ENCODE measurements at regions not wholly inside any gene's neighbourhood (a gene's known extent, or its start where the extent isn't known, plus 50 kb on each side); places are given as distances from the start of the nearest gene placed in this dataset.

GRCh38 chr7:30212701-30213111 is 71.7 kb upstream of the ZNRF2 start:
- TF ChIP-seq POLR2A (IDR thresholded peaks at IDR 0.05), result no peak
- TF ChIP-seq, protein P1, sequence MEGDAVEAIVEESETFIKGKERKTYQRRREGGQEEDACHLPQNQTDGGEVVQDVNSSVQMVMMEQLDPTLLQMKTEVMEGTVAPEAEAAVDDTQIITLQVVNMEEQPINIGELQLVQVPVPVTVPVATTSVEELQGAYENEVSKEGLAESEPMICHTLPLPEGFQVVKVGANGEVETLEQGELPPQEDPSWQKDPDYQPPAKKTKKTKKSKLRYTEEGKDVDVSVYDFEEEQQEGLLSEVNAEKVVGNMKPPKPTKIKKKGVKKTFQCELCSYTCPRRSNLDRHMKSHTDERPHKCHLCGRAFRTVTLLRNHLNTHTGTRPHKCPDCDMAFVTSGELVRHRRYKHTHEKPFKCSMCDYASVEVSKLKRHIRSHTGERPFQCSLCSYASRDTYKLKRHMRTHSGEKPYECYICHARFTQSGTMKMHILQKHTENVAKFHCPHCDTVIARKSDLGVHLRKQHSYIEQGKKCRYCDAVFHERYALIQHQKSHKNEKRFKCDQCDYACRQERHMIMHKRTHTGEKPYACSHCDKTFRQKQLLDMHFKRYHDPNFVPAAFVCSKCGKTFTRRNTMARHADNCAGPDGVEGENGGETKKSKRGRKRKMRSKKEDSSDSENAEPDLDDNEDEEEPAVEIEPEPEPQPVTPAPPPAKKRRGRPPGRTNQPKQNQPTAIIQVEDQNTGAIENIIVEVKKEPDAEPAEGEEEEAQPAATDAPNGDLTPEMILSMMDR (IDR thresholded peaks at IDR 0.05), result no peak
- no peak overlapping the region for H3K27ac ChIP-seq
- H3K36me3 ChIP-seq, result no peaks in the 10 kb centered on the region
- H3K4me1 ChIP-seq, result peaks cover 0 to 13% (median 2%) of the 10 kb centered on the region in 4 donors
- H3K9me3 ChIP-seq, result no peaks in the 10 kb centered on the region
- DNase-seq, result no peak
- no peaks in the 10 kb centered on the region for H3K27me3 ChIP-seq
- no peak overlapping the region for H3K4me3 ChIP-seq

GRCh38 chr7:30213637-30214036 is 70.8 kb upstream of the ZNRF2 start:
- no peaks in the 10 kb centered on the region for H3K36me3 ChIP-seq
- H3K27me3 ChIP-seq, result no peaks in the 10 kb centered on the region
- H3K4me1 ChIP-seq, result peaks cover 0 to 13% (median 2%) of the 10 kb centered on the region in 4 donors
- no peak for DNase-seq
- H3K4me3 ChIP-seq, result no peak overlapping the region
- no peak for TF ChIP-seq POLR2A (IDR thresholded peaks at IDR 0.05)
- TF ChIP-seq, protein P1 (IDR thresholded peaks at IDR 0.05), result no peak
- no peaks in the 10 kb centered on the region for H3K9me3 ChIP-seq
- H3K27ac ChIP-seq, result no peak overlapping the region

DNA sequence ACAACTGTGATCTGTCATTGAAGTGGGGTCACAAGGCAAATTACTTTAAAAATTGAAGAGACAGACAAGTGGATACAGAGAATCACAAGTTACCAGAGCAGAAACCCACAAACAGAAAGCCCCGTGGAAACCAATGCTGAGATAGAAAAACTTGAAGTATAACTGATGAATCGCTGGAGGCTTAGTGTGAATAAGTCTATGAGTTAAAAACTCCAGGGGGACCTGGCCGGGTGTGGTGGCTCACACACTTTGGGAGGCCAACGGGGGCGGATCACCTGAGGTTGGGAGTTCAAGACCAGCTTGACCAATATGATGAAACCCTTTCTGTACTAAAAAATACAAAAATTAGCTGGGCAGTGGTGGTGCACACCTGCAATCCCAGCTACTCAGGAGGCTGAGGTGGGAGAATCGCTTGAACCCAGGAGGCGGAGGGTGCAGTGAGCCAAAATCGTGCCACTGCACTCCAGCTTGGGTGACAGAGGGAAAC is 69.7 kb upstream of the ZNRF2 start:
- H3K4me1 ChIP-seq, result peaks cover 0 to 13% (median 2%) of the 10 kb centered on the region in 4 donors
- H3K27ac ChIP-seq, result no peak overlapping the region
- no peaks in the 10 kb centered on the region for H3K27me3 ChIP-seq

DNA sequence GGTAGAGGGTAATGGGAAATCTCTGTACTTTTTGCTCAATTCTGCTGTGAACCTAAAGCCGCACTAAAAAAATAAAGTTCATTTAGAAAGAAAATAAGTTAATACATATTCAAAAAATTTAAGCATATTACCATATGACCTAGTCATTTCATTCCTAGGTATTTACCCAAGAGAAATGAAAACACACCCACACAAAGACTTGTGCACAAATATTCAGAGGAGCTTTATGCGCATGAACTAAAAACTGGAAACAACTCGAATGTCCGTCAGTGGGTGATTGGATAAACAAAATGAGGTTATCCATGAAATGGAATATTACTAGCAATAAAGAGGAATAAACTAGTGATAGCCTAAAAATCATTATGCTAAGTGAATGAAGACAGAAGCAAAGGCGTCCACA is 62.6 kb upstream of the ZNRF2 start:
- Histone ChIP-seq H3K4me3 (no peak overlapping the region), H3K36me3 (no peaks in the 10 kb centered on the region), H3K4me1 (peaks cover 0 to 13% (median 5%) of the 10 kb centered on the region in 4 donors), H3K27me3 (no peaks in the 10 kb centered on the region), H3K9me3 (no peaks in the 10 kb centered on the region), H3K27ac (no peak overlapping the region)
- no peak for DNase-seq
- TF ChIP-seq, protein P1 (IDR thresholded peaks at IDR 0.05), result no peak
- TF ChIP-seq POLR2A (IDR thresholded peaks at IDR 0.05), result no peak

More for the DNA sequence above, 69.7 kb upstream of the ZNRF2 start:
- no peak overlapping the region for H3K4me3 ChIP-seq
- no peak for DNase-seq
- no peaks in the 10 kb centered on the region for H3K36me3 ChIP-seq
- H3K9me3 ChIP-seq, result no peaks in the 10 kb centered on the region
- TF ChIP-seq, protein P1 (IDR thresholded peaks at IDR 0.05), result no peak
- no peak for TF ChIP-seq POLR2A (IDR thresholded peaks at IDR 0.05)

DNA sequence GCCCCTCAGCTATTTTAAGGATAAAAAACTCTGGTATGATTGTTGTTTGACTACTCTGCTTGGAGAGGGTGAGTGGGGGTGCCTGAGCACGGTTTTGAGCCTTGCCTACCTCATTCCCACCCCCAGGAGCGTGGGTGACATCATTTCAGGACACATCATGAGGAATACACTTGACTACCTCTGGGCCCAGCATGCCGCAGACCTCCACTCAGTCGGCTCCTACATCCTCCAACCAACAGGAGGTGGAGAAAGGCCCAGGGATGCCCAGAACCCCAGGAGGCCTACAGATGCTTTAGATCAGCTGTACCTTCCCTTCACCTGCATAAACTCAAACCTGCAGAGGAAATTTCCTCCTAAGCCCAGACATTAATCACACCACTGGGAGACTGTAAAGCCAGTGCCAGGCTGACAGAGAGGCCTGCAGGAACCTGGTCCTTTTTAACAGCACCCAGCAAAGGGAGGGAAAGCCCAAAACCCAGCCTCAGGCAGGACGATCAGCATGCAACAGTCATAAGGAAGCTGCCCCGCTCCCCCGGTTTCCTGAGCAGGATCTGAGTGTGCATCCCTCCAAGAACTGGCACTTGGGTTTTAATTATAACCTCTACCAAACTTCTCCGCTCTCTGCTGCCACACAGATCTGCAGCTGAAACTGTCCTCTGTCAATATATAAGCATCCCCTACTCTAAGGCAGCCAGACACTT is 61.7 kb upstream of the ZNRF2 start:
- Histone ChIP-seq H3K27ac (no peak overlapping the region), H3K4me3 (no peak overlapping the region), H3K27me3 (no peaks in the 10 kb centered on the region), H3K36me3 (no peaks in the 10 kb centered on the region), H3K9me3 (no peaks in the 10 kb centered on the region), H3K4me1 (peaks cover 0 to 13% (median 5%) of the 10 kb centered on the region in 4 donors)
- TF ChIP-seq POLR2A (IDR thresholded peaks at IDR 0.05), result no peak
- TF ChIP-seq, protein P1 (IDR thresholded peaks at IDR 0.05), result no peak
- no peak for DNase-seq

Data from Peyer's patch (tissue), 4 donors.